ENCODE measurements at regions not wholly inside any gene's neighbourhood (a gene's known extent, or its start where the extent isn't known, plus 50 kb on each side); places are given as distances from the start of the nearest gene placed in this dataset.

- Histone ChIP-seq H3K27ac (ENCODE audit: low read length) (no peak overlapping the region), H3K4me3 (ENCODE audit: low read length) (no peak overlapping the region), H4K20me1 (ENCODE audit: low read length) (no peaks in the 10 kb centered on the region), H3K79me2 (ENCODE audit: low read length) (no peaks in the 10 kb centered on the region), H3K27me3 (ENCODE audit: low read length) (peaks cover 3% of the 10 kb centered on the region; the same call in 1 of the 2 replicates), H3K36me3 (ENCODE audit: low read depth, low read length) (no peaks in the 10 kb centered on the region), H3K4me2 (ENCODE audit: low read length) (no peak overlapping the region), H3K9me2 (replicated peaks; ENCODE audit: low read length) (no peaks in the 10 kb centered on the region), H3F3A (ENCODE audit: low read length, unreplicated experiment) (no peaks in the 10 kb centered on the region), H3K9ac (ENCODE audit: low read length) (no peak overlapping the region), H2AFZ (ENCODE audit: low read length) (no peak overlapping the region), H3K9me3 (ENCODE audit: low read length) (no peaks in the 10 kb centered on the region), H3K4me1 (ENCODE audit: insufficient read depth, low read length) (peaks cover 5% of the 10 kb centered on the region; the same call in 1 of the 2 replicates)
- no peak for DNase-seq
- ATAC-seq: no peak
- BruUV-seq (replicated peaks): no TSS peak
- intact Hi-C loops (cut with micrococcal nuclease): no loop called here
- TF ChIP-seq, protein P1, sequence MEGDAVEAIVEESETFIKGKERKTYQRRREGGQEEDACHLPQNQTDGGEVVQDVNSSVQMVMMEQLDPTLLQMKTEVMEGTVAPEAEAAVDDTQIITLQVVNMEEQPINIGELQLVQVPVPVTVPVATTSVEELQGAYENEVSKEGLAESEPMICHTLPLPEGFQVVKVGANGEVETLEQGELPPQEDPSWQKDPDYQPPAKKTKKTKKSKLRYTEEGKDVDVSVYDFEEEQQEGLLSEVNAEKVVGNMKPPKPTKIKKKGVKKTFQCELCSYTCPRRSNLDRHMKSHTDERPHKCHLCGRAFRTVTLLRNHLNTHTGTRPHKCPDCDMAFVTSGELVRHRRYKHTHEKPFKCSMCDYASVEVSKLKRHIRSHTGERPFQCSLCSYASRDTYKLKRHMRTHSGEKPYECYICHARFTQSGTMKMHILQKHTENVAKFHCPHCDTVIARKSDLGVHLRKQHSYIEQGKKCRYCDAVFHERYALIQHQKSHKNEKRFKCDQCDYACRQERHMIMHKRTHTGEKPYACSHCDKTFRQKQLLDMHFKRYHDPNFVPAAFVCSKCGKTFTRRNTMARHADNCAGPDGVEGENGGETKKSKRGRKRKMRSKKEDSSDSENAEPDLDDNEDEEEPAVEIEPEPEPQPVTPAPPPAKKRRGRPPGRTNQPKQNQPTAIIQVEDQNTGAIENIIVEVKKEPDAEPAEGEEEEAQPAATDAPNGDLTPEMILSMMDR (conservative IDR thresholded peaks at IDR 0.05; ENCODE audit: low read depth, low read length): no peak
- TF ChIP-seq EZH2 (IDR thresholded peaks at IDR 0.05; ENCODE audit: low read length, unreplicated experiment): no peak
- TF ChIP-seq EZH2phosphoT487 (IDR thresholded peaks at IDR 0.05; ENCODE audit: borderline replicate concordance, low read length): no peak
- POLR2A ChIA-PET (ENCODE audit: unreplicated experiment): interaction anchor here (0.5 kb wide), 1 partner anchor 67 kb away, joined by 4 read pairs; no protein-coding TSS in a partner anchor
- CTCF ChIA-PET: no interaction called here
Measured at GRCh38 chr18:55139836-55140235, 180.6 kb upstream of the CCDC68 start.

DNA sequence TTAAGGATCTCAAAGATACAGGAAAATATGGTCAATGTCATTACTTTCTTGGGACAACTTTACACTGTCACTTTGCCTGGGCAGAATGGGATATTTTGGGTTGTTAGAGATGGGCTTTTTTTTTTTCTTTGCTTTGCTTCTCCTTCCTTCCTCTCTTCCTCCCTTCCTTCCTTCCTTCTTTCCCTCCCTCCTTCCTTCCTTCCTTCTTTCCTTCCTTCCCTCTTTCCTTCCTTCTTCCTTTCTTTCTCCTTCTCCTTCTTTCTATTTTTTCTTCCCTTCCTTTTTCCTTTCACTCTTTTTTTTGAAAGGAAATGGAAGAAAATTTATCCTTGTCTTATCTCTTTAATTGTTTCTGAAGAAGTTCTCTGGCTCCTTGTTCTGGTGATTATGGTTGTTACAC lies 180.0 kb upstream of the CCDC68 start:
- intact Hi-C loops (cut with micrococcal nuclease): no loop called here
- ATAC-seq (no peak), DNase-seq (no peak)
- Histone ChIP-seq H2AFZ (ENCODE audit: low read length) (no peak overlapping the region), H3K4me3 (ENCODE audit: low read length) (no peak overlapping the region), H3K9ac (ENCODE audit: low read length) (no peak overlapping the region), H3K79me2 (ENCODE audit: low read length) (no peaks in the 10 kb centered on the region), H3K9me3 (ENCODE audit: low read length) (no peaks in the 10 kb centered on the region), H3K27ac (ENCODE audit: low read length) (no peak overlapping the region), H3K27me3 (ENCODE audit: low read length) (peaks cover 3% of the 10 kb centered on the region; the same call in 1 of the 2 replicates), H3K4me1 (ENCODE audit: insufficient read depth, low read length) (peaks cover 5% of the 10 kb centered on the region; the same call in 1 of the 2 replicates), H3F3A (ENCODE audit: low read length, unreplicated experiment) (no peaks in the 10 kb centered on the region), H3K9me2 (replicated peaks; ENCODE audit: low read length) (no peaks in the 10 kb centered on the region), H3K36me3 (ENCODE audit: low read depth, low read length) (no peaks in the 10 kb centered on the region), H3K4me2 (ENCODE audit: low read length) (no peak overlapping the region), H4K20me1 (ENCODE audit: low read length) (no peaks in the 10 kb centered on the region)
- TF ChIP-seq, protein P1 (conservative IDR thresholded peaks at IDR 0.05; ENCODE audit: low read depth, low read length): no peak
- no peak for TF ChIP-seq EZH2 (IDR thresholded peaks at IDR 0.05; ENCODE audit: low read length, unreplicated experiment)
- no peak for TF ChIP-seq EZH2phosphoT487 (IDR thresholded peaks at IDR 0.05; ENCODE audit: borderline replicate concordance, low read length)
- CTCF ChIA-PET: no interaction called here
- BruUV-seq (replicated peaks): no TSS peak
- POLR2A ChIA-PET (ENCODE audit: unreplicated experiment): no interaction called here

- Histone ChIP-seq H3K36me3 (ENCODE audit: low read depth, low read length) (no peaks in the 10 kb centered on the region), H2AFZ (ENCODE audit: low read length) (no peak overlapping the region), H3K79me2 (ENCODE audit: low read length) (no peaks in the 10 kb centered on the region), H3K4me1 (ENCODE audit: insufficient read depth, low read length) (peaks cover 5% of the 10 kb centered on the region; the same call in 1 of the 2 replicates), H3K27ac (ENCODE audit: low read length) (no peak overlapping the region), H3K9me3 (ENCODE audit: low read length) (no peaks in the 10 kb centered on the region), H3K4me2 (ENCODE audit: low read length) (no peak overlapping the region), H3K4me3 (ENCODE audit: low read length) (no peak overlapping the region), H3K9me2 (replicated peaks; ENCODE audit: low read length) (no peaks in the 10 kb centered on the region), H3K9ac (ENCODE audit: low read length) (no peak overlapping the region), H3F3A (ENCODE audit: low read length, unreplicated experiment) (no peaks in the 10 kb centered on the region), H4K20me1 (ENCODE audit: low read length) (no peaks in the 10 kb centered on the region), H3K27me3 (ENCODE audit: low read length) (peaks cover 3% of the 10 kb centered on the region; the same call in 1 of the 2 replicates)
- DNase-seq: no peak
- BruUV-seq (replicated peaks): no TSS peak
- ATAC-seq: no peak
- intact Hi-C loops (cut with micrococcal nuclease): no loop called here
- CTCF ChIA-PET: no interaction called here
- no peak for TF ChIP-seq EZH2 (IDR thresholded peaks at IDR 0.05; ENCODE audit: low read length, unreplicated experiment)
- no peak for TF ChIP-seq EZH2phosphoT487 (IDR thresholded peaks at IDR 0.05; ENCODE audit: borderline replicate concordance, low read length)
- TF ChIP-seq, protein P1 (conservative IDR thresholded peaks at IDR 0.05; ENCODE audit: low read depth, low read length): no peak
- POLR2A ChIA-PET (ENCODE audit: unreplicated experiment): no interaction called here
Measured at GRCh38 chr18:55138401-55138800, 179.1 kb upstream of the CCDC68 start.
